Naive thymus-derived CD4-positive, alpha-beta T cell (primary cell): ENCODE measurements at regions not wholly inside any gene's neighbourhood (a gene's known extent, or its start where the extent isn't known, plus 50 kb on each side); places are given as distances from the start of the nearest gene placed in this dataset.

Source experiments
- ATAC-seq: fragments of 150-1000 bp; cut with Tn5 transposase; 2 replicates; pipeline ENCODE4 v1.10.0; 2021; ENCODE audit warnings: mild to moderate bottlenecking, moderate library complexity
- CTCF ChIA-PET: fragments of 350-600 bp; sonication (Branson Sonifier 250); formaldehyde crosslinking; loops from one replicate; lab custom pipeline; 2021; ENCODE audit warnings: antibody characterized with exemption; lab: Charles Lee
- POLR2A ChIA-PET: fragments of 350-600 bp; sonication (Branson Sonifier 250); formaldehyde crosslinking; loops from one replicate; lab custom pipeline; 2021; ENCODE audit warnings: antibody characterized with exemption, inconsistent platforms; lab: Charles Lee
- DNase-seq, 9 donors: peaks; one replicate each; pipeline versions ENCODE4 v3.0.0 to v3.0.0-alpha.2; 2020 to 2022; ENCODE audit warnings: mixed read lengths in 1 of 9
- H3K27ac ChIP-seq: one replicate; pipeline ENCODE4 v1.7.0; 2013; ENCODE audit warnings: mild to moderate bottlenecking, low read depth, low read length, moderate library complexity
- H3K27me3 ChIP-seq, 2 donors: one replicate each; pipeline ENCODE4 v1.7.0; 2013; ENCODE audit warnings: low read length in 2 of 2, mild to moderate bottlenecking in 2 of 2, moderate library complexity in 2 of 2; ENCODE audit not compliant: control insufficient read depth in 2 of 2, insufficient read depth in 2 of 2
- H3K36me3 ChIP-seq, 3 experiments: 1 replicate in 2 of 3; 2 replicates in 1 of 3; pipeline ENCODE4 v1.7.0; 2013; ENCODE audit warnings: low read length in 3 of 3, mild to moderate bottlenecking in 3 of 3, moderate library complexity in 1 of 3; ENCODE audit not compliant: insufficient read depth in 3 of 3, control insufficient read depth in 2 of 3
- H3K4me1 ChIP-seq, 2 donors: one replicate each; pipeline ENCODE4 v1.7.0; 2013; ENCODE audit warnings: low read length in 2 of 2, mild to moderate bottlenecking in 2 of 2, moderate library complexity in 1 of 2; ENCODE audit not compliant: control insufficient read depth in 2 of 2, insufficient read depth in 2 of 2
- H3K4me3 ChIP-seq: 2 replicates; pipeline ENCODE4 v1.7.0; 2013; ENCODE audit warnings: mild to moderate bottlenecking, low read length
- H3K9me3 ChIP-seq, 3 experiments: 1 replicate in 2 of 3; 2 replicates in 1 of 3; pipeline ENCODE4 v1.7.0; 2013; ENCODE audit warnings: low read length in 3 of 3; ENCODE audit not compliant: control insufficient read depth in 2 of 3
- H3K27ac Mint-ChIP-seq, 9 donors: one replicate each; pipeline ENCODE4 v1.8.0; 2020 to 2022; ENCODE audit warnings: mixed read lengths in 9 of 9, mild to moderate bottlenecking in 8 of 9, moderate library complexity in 5 of 9, inconsistent platforms in 2 of 9
- H3K27me3 Mint-ChIP-seq, 5 donors: one replicate each; pipeline ENCODE4 v1.8.0; 2021 to 2022; ENCODE audit warnings: mixed read lengths in 5 of 5, mild to moderate bottlenecking in 1 of 5
- H3K36me3 Mint-ChIP-seq, 5 donors: one replicate each; pipeline ENCODE4 v1.8.0; 2020 to 2022; ENCODE audit warnings: mixed read lengths in 5 of 5, mild to moderate bottlenecking in 3 of 5, inconsistent platforms in 1 of 5
- H3K4me1 Mint-ChIP-seq, 7 donors: one replicate each; pipeline ENCODE4 v1.8.0; 2020 to 2022; ENCODE audit warnings: mixed read lengths in 7 of 7, mild to moderate bottlenecking in 3 of 7, inconsistent platforms in 1 of 7
- H3K4me3 Mint-ChIP-seq, 10 donors: one replicate each; pipeline ENCODE4 v1.8.0; 2020 to 2022; ENCODE audit warnings: mild to moderate bottlenecking in 10 of 10, mixed read lengths in 10 of 10, moderate library complexity in 6 of 10, inconsistent platforms in 2 of 10
- H3K9me3 Mint-ChIP-seq, 11 donors: one replicate each; pipeline ENCODE4 v1.8.0; 2020 to 2022; ENCODE audit warnings: mixed read lengths in 11 of 11, mild to moderate bottlenecking in 4 of 11, inconsistent platforms in 1 of 11, moderate library complexity in 1 of 11
- intact Hi-C, 2 donors: fragments of 100-400 bp; cut with micrococcal nuclease; formaldehyde crosslinking; loops; one replicate each; pipeline ENCODE4 v1.15.1; 2023

GRCh38 chr15:95822961-95823360 is 507.5 kb upstream of the NR2F2 start:
- ChIA-PET CTCF (no interaction called here), POLR2A (no interaction called here)
- Mint-ChIP-seq H3K27me3 (peaks cover 0 to 23% (median 0%) of the 10 kb centered on the region in 5 donors), H3K4me3 (no peak overlapping the region), H3K27ac (no peak overlapping the region), H3K9me3 (no peaks in the 10 kb centered on the region), H3K4me1 (peaks cover 0 to 2% (median 0%) of the 10 kb centered on the region in 7 donors), H3K36me3 (no peaks in the 10 kb centered on the region)
- Histone ChIP-seq H3K9me3 (no peaks in the 10 kb centered on the region), H3K36me3 (no peaks in the 10 kb centered on the region), H3K27ac (no peak overlapping the region), H3K27me3 (no peaks in the 10 kb centered on the region), H3K4me3 (no peak overlapping the region), H3K4me1 (no peaks in the 10 kb centered on the region)
- ATAC-seq (no peak), DNase-seq (no peak)
- intact Hi-C loops: no loop called here

- Mint-ChIP-seq H3K9me3 (no peaks in the 10 kb centered on the region), H3K36me3 (no peaks in the 10 kb centered on the region), H3K4me1 (peaks cover 0 to 4% (median 0%) of the 10 kb centered on the region in 7 donors), H3K4me3 (no peak overlapping the region), H3K27me3 (peaks cover 0 to 30% (median 0%) of the 10 kb centered on the region in 5 donors), H3K27ac (no peak overlapping the region)
- Histone ChIP-seq H3K27me3 (no peaks in the 10 kb centered on the region), H3K36me3 (no peaks in the 10 kb centered on the region), H3K4me1 (no peaks in the 10 kb centered on the region), H3K9me3 (no peaks in the 10 kb centered on the region), H3K4me3 (no peak overlapping the region), H3K27ac (no peak overlapping the region)
- DNase-seq: no peak
- intact Hi-C loops: loop anchor here in 1 of 2 donors (5.0 kb wide), 1 partner anchor 42 kb away; no protein-coding TSS in a partner anchor
- ChIA-PET CTCF (interaction anchor here (1.0 kb wide), 1 partner anchor 51 kb away, joined by 4 read pairs; no protein-coding TSS in a partner anchor), POLR2A (no interaction called here)
- no peak for ATAC-seq
Observed at GRCh38 chr15:95825208-95825607, 505.3 kb upstream of the NR2F2 start.

- Histone ChIP-seq H3K4me1 (no peaks in the 10 kb centered on the region), H3K9me3 (no peaks in the 10 kb centered on the region), H3K4me3 (no peak overlapping the region), H3K36me3 (no peaks in the 10 kb centered on the region), H3K27me3 (no peaks in the 10 kb centered on the region), H3K27ac (no peak overlapping the region)
- DNase-seq: no peak
- Mint-ChIP-seq H3K4me1 (peaks cover 0 to 4% (median 0%) of the 10 kb centered on the region in 7 donors), H3K9me3 (no peaks in the 10 kb centered on the region), H3K36me3 (no peaks in the 10 kb centered on the region), H3K27me3 (peaks cover 0 to 34% (median 0%) of the 10 kb centered on the region in 5 donors), H3K27ac (no peak overlapping the region), H3K4me3 (no peak overlapping the region)
- ChIA-PET POLR2A (no interaction called here), CTCF (no interaction called here)
- ATAC-seq: no peak
- intact Hi-C loops: loop anchor here in 1 of 2 donors (5.0 kb wide), 1 partner anchor 41 kb away; no protein-coding TSS in a partner anchor
Observed at GRCh38 chr15:95825671-95826411, 504.7 kb upstream of the NR2F2 start.

- POLR2A ChIA-PET: no interaction called here
- no peaks in the 10 kb centered on the region for H3K9me3 Mint-ChIP-seq
- H3K4me1 Mint-ChIP-seq: peaks cover 0 to 4% (median 0%) of the 10 kb centered on the region in 7 donors
- Histone ChIP-seq H3K4me1 (no peaks in the 10 kb centered on the region), H3K27ac (no peak overlapping the region), H3K9me3 (no peaks in the 10 kb centered on the region), H3K4me3 (no peak overlapping the region), H3K36me3 (no peaks in the 10 kb centered on the region), H3K27me3 (no peaks in the 10 kb centered on the region)
- ATAC-seq: no peak
- no peaks in the 10 kb centered on the region for H3K36me3 Mint-ChIP-seq
- intact Hi-C loops: loop anchor here in 1 of 2 donors (5.0 kb wide), 1 partner anchor 41 kb away; no protein-coding TSS in a partner anchor
- CTCF ChIA-PET: no interaction called here
- H3K27ac Mint-ChIP-seq: no peak overlapping the region
- H3K27me3 Mint-ChIP-seq: peaks cover 0 to 40% (median 0%) of the 10 kb centered on the region in 5 donors
- DNase-seq: peak in 5 of 9 donors; percentile 6 to 29 (median 15)
- H3K4me3 Mint-ChIP-seq: no peak overlapping the region
Observed at GRCh38 chr15:95826412-95827195, 503.9 kb upstream of the NR2F2 start.

GRCh38 chr15:95829062-95829461 is 501.4 kb upstream of the NR2F2 start:
- Mint-ChIP-seq H3K27ac (no peak overlapping the region), H3K36me3 (no peaks in the 10 kb centered on the region), H3K27me3 (peaks cover 0 to 49% (median 0%) of the 10 kb centered on the region in 5 donors), H3K9me3 (no peaks in the 10 kb centered on the region), H3K4me3 (no peak overlapping the region), H3K4me1 (peaks cover 0 to 4% (median 0%) of the 10 kb centered on the region in 7 donors)
- DNase-seq: no peak
- Histone ChIP-seq H3K27me3 (no peaks in the 10 kb centered on the region), H3K27ac (no peak overlapping the region), H3K36me3 (no peaks in the 10 kb centered on the region), H3K4me1 (no peaks in the 10 kb centered on the region), H3K4me3 (no peak overlapping the region), H3K9me3 (no peaks in the 10 kb centered on the region)
- intact Hi-C loops: loop anchor here in 1 of 2 donors (5.0 kb wide), 1 partner anchor 38 kb away; no protein-coding TSS in a partner anchor
- ChIA-PET CTCF (no interaction called here), POLR2A (no interaction called here)
- ATAC-seq: no peak

- Mint-ChIP-seq H3K9me3 (no peaks in the 10 kb centered on the region), H3K4me3 (no peak overlapping the region), H3K4me1 (peaks cover 0 to 4% (median 0%) of the 10 kb centered on the region in 7 donors), H3K36me3 (no peaks in the 10 kb centered on the region), H3K27ac (no peak overlapping the region), H3K27me3 (peaks cover 0 to 59% (median 0%) of the 10 kb centered on the region in 5 donors)
- POLR2A ChIA-PET: no interaction called here
- H3K36me3 ChIP-seq: no peaks in the 10 kb centered on the region
- no peak for DNase-seq
- H3K27me3 ChIP-seq: no peaks in the 10 kb centered on the region
- no peaks in the 10 kb centered on the region for H3K9me3 ChIP-seq
- ATAC-seq: no peak
- H3K4me3 ChIP-seq: no peak overlapping the region
- H3K4me1 ChIP-seq: no peaks in the 10 kb centered on the region
- H3K27ac ChIP-seq: no peak overlapping the region
- CTCF ChIA-PET: no interaction called here
- intact Hi-C loops: loop anchor here in 1 of 2 donors (10.0 kb wide), 1 partner anchor 95 kb away; no protein-coding TSS in a partner anchor
Observed at GRCh38 chr15:95830281-95830680, 500.2 kb upstream of the NR2F2 start.
